Pancreas (tissue), 10 donors: ENCODE measurements at regions not wholly inside any gene's neighbourhood (a gene's known extent, or its start where the extent isn't known, plus 50 kb on each side); places are given as distances from the start of the nearest gene placed in this dataset.

Experiments
- ATAC-seq, 4 donors: fragments of 200-7000 bp; cut with Tn5 transposase; one replicate each; pipeline versions ENCODE4 v1.8.0 to v1.9.1; 2020; ENCODE audit warnings: mild to moderate bottlenecking in 4 of 4, moderate library complexity in 4 of 4
- DNase-seq, 6 donors: peaks; one replicate each; pipeline ENCODE4 v3.0.0-alpha.2; 2020
- FAIRE-seq: peaks from 2 replicates; lab custom pipeline; 2012; peaks lifted over from hg19 to GRCh38; lab: Jason Lieb, UNC
- H3K27ac ChIP-seq, 4 donors: fragments of 200-600 bp; sonication (generic); 1 replicate in 3 of 4; 2 replicates in 1 of 4; pipeline versions ENCODE4 v1.5.0 to v1.8.0; 2020
- H3K27me3 ChIP-seq, 4 donors: fragments of 200-600 bp; one replicate each; pipeline ENCODE4 v1.8.0; 2021
- H3K36me3 ChIP-seq, 3 donors: fragments of 200-600 bp; sonication (generic) in 1 of 3; one replicate each; pipeline versions ENCODE4 v1.5.0 to v1.8.0; 2020 to 2021
- H3K4me1 ChIP-seq, 3 donors: fragments of 200-600 bp; one replicate each; pipeline ENCODE4 v1.8.0; 2021
- H3K4me3 ChIP-seq, 4 donors: fragments of 200-600 bp; sonication (generic) in 2 of 4; one replicate each; pipeline versions ENCODE4 v1.5.0 to v1.8.0; 2020 to 2021
- H3K9me3 ChIP-seq, 4 donors: fragments of 200-600 bp; one replicate each; pipeline ENCODE4 v1.8.0; 2021
- CTCF ChIP-seq, 4 donors: fragments of 200-600 bp; sonication (generic) in 3 of 4; IDR thresholded peaks; one replicate each; pipeline versions ENCODE4 v1.5.0 to v1.8.0; 2021; ENCODE audit warnings: antibody characterized with exemption in 4 of 4
- WGBS, 2 donors: extraction: QIAGEN DNeasy Blood & Tissue Kit; methylation state at CpG; one replicate each; pipeline ENCODE4 v1.1.7; 2013; 5-methylcytosine and 5-hydroxymethylcytosine counted together
- intact Hi-C, 3 donors: fragments of 100-400 bp; cut with DNase I; formaldehyde crosslinking; loops; one replicate each; pipeline versions ENCODE4 v1.11.1 to v1.14.2; 2022
- donor health status: healthy with polysubstance abuse.
- donor health status: DM: no; HTN: no; CAD: no; lungs with moderate emphysema.
- donor health status: DM: no; HTN: no; CAD: no.
- donor health status: control.
- donor health status: control.
- donor health status: Bipolar disorder and iron deficiency.
- donor health status: DM: yes; HTN: yes; CAD: no.
- donor health status: DM: no; HTN: no; CAD: no.
- donor health status: DM: no; HTN: no; CAD: no.
- donor health status: DM: yes; HTN: yes; CAD: no.

GRCh38 chr14:95608637-95609235, 73.9 kb downstream of the GLRX5 start:
- no peaks in the 10 kb centered on the region for H3K4me1 ChIP-seq
- no peak overlapping the region for H3K4me3 ChIP-seq
- FAIRE-seq: no peak
- intact Hi-C loops: loop anchor here in 2 of 3 donors (5.0 to 10.0 kb wide), 3 partner anchors 76 to 166 kb away; partner anchors contain the start of gene TCL1B (in 2 of the 2)
- H3K27ac ChIP-seq: no peak overlapping the region
- no peak for DNase-seq
- WGBS, 2 donors: 45 to 59% methylated on average over 6 of the region's 6 CpGs
- TF ChIP-seq CTCF (IDR thresholded peaks at IDR 0.05): no peak
- ATAC-seq: no peak
- no peaks in the 10 kb centered on the region for H3K9me3 ChIP-seq
- H3K36me3 ChIP-seq: no peaks in the 10 kb centered on the region
- no peaks in the 10 kb centered on the region for H3K27me3 ChIP-seq

- Histone ChIP-seq H3K27ac (no peak overlapping the region), H3K27me3 (no peaks in the 10 kb centered on the region), H3K9me3 (no peaks in the 10 kb centered on the region), H3K4me3 (no peak overlapping the region), H3K4me1 (no peaks in the 10 kb centered on the region), H3K36me3 (no peaks in the 10 kb centered on the region)
- peak in 3 of 4 donors; percentile 77 to 87 (median 86) for ATAC-seq
- intact Hi-C loops: loop anchor here in 2 of 3 donors (5.0 to 10.0 kb wide), 3 partner anchors 75 to 165 kb away; partner anchors contain the start of gene TCL1B (in 2 of the 2)
- no peak for FAIRE-seq
- peak in 5 of 6 donors; percentile 30 to 67 (median 46) for DNase-seq
- WGBS, 2 donors: 28% methylated on average over 7 of the region's 7 CpGs
- peak; percentile 18 to 59 (median 48) for TF ChIP-seq CTCF (IDR thresholded peaks at IDR 0.05)
Observed at GRCh38 chr14:95609398-95609990, 74.6 kb downstream of the GLRX5 start.

GRCh38 chr14:95611293-95611880, 74.8 kb upstream of the TCL1B start:
- TF ChIP-seq CTCF (IDR thresholded peaks at IDR 0.05): no peak
- Histone ChIP-seq H3K27me3 (no peaks in the 10 kb centered on the region), H3K4me1 (no peaks in the 10 kb centered on the region), H3K4me3 (no peak overlapping the region), H3K9me3 (no peaks in the 10 kb centered on the region), H3K36me3 (no peaks in the 10 kb centered on the region), H3K27ac (no peak overlapping the region)
- WGBS, 2 donors: 19 to 22% methylated on average over 8 of the region's 8 CpGs
- intact Hi-C loops: loop anchor here in 1 of 3 donors (5.0 kb wide), 1 partner anchor 66 kb away; no protein-coding TSS in a partner anchor
- no peak for DNase-seq
- no peak for FAIRE-seq
- ATAC-seq: peak in 3 of 4 donors; percentile 25 to 66 (median 55)

- WGBS, 2 donors: 64 to 80% methylated on average over 5 of the region's 5 CpGs
- TF ChIP-seq CTCF (IDR thresholded peaks at IDR 0.05): no peak
- Histone ChIP-seq H3K27ac (no peak overlapping the region), H3K36me3 (no peaks in the 10 kb centered on the region), H3K4me3 (no peak overlapping the region), H3K9me3 (no peaks in the 10 kb centered on the region), H3K27me3 (no peaks in the 10 kb centered on the region), H3K4me1 (no peaks in the 10 kb centered on the region)
- ATAC-seq (peak in 1 of 4 donors; percentile 60), DNase-seq (no peak), FAIRE-seq (no peak)
- intact Hi-C loops: loop anchor here in 1 of 3 donors (5.0 kb wide), 1 partner anchor 63 kb away; no protein-coding TSS in a partner anchor
Observed at GRCh38 chr14:95614349-95614748, 71.9 kb upstream of the TCL1B start.
